Spleen (tissue), 11 donors: ENCODE measurements at regions not wholly inside any gene's neighbourhood (a gene's known extent, or its start where the extent isn't known, plus 50 kb on each side); places are given as distances from the start of the nearest gene placed in this dataset.
A peak's percentile ranks its signal among the peaks of the same experiment; 100 is the strongest.

ENCODE experiments used
- DNase-seq: peaks from one replicate; pipeline ENCODE4 v3.0.0-alpha.2; 2020
- H3K27ac ChIP-seq, 8 donors: fragments of 200-600 bp; sonication (generic) in 7 of 8; 1 replicate in 4 of 8; 2 replicates in 4 of 8; pipeline versions ENCODE4 v1.5.0 to v1.8.0; 2016 to 2021; ENCODE audit warnings: inconsistent platforms in 4 of 8, mild to moderate bottlenecking in 4 of 8, moderate library complexity in 1 of 8
- H3K27me3 ChIP-seq, 7 donors: fragments of 200-600 bp; sonication (generic) in 6 of 7; replicated peaks in 1 of 7; 1 replicate in 4 of 7; 2 replicates in 3 of 7; pipeline versions ENCODE4 v1.5.0 to v1.8.0; 2016 to 2021; ENCODE audit warnings: inconsistent platforms in 3 of 7, mild to moderate bottlenecking in 1 of 7
- H3K36me3 ChIP-seq, 6 donors: fragments of 200-600 bp; sonication (generic) in 5 of 6; 1 replicate in 4 of 6; 2 replicates in 2 of 6; pipeline versions ENCODE4 v1.5.0 to v1.8.0; 2016 to 2021; ENCODE audit warnings: inconsistent platforms in 2 of 6
- H3K4me1 ChIP-seq, 6 donors: fragments of 200-600 bp; sonication (generic) in 5 of 6; 1 replicate in 3 of 6; 2 replicates in 3 of 6; pipeline versions ENCODE4 v1.5.0 to v1.8.0; 2016 to 2021; ENCODE audit warnings: inconsistent platforms in 3 of 6
- H3K4me3 ChIP-seq, 8 donors: fragments of 200-600 bp; sonication (generic) in 7 of 8; 1 replicate in 4 of 8; 2 replicates in 4 of 8; pipeline versions ENCODE4 v1.5.0 to v1.8.0; 2016 to 2021; ENCODE audit warnings: inconsistent platforms in 4 of 8, mild to moderate bottlenecking in 4 of 8, moderate library complexity in 2 of 8
- H3K9me3 ChIP-seq, 8 donors: fragments of 200-600 bp; sonication (generic) in 7 of 8; 1 replicate in 4 of 8; 2 replicates in 4 of 8; pipeline versions ENCODE4 v1.5.0 to v1.8.0; 2016 to 2021; ENCODE audit warnings: inconsistent platforms in 4 of 8
- POLR2A ChIP-seq, 3 donors: fragments of 450-650 bp; IDR thresholded peaks; one replicate each; pipeline ENCODE4 v1.5.1; 2017; ENCODE audit warnings: antibody characterized with exemption in 3 of 3, mild to moderate bottlenecking in 1 of 3
- POLR2AphosphoS5 ChIP-seq, 3 donors: sonication (generic); formaldehyde crosslinking; IDR thresholded peaks; one replicate each; pipeline ENCODE4 v1.5.1; 2017; ENCODE audit warnings: antibody characterized with exemption in 3 of 3
- WGBS, 5 donors: extraction: QIAGEN DNeasy Blood & Tissue Kit in 3 of 5; methylation state at CpG; one replicate each; pipeline versions ENCODE4 v1.1.5 to v1.1.7; 2013 to 2018; 5-methylcytosine and 5-hydroxymethylcytosine counted together
- intact Hi-C: fragments of 100-400 bp; cut with DNase I; formaldehyde crosslinking; loops from one replicate; pipeline ENCODE4 v1.15.0; 2023; ENCODE audit warnings: low total_unique reads
- TF ChIP-seq, protein P1 (sequence below), 11 experiments: fragments of 200-600 bp in 7 of 11; fragments of 450-650 bp in 4 of 11; sonication (generic) in 4 of 11; IDR thresholded peaks in 8 of 11; conservative IDR thresholded peaks in 3 of 11; 1 replicate in 7 of 11; 2 replicates in 4 of 11; pipeline versions ENCODE4 v1.4.0 to v1.8.0; 2016 to 2021; ENCODE audit warnings: antibody characterized with exemption in 11 of 11, inconsistent platforms in 4 of 11, mild to moderate bottlenecking in 1 of 11
- donor health status: healthy with polysubstance abuse.
- donor health status: DM: no; HTN: no; CAD: no; lungs with moderate emphysema.
- donor health status: DM: no; HTN: no; CAD: no.
- donor health status: Bipolar disorder and iron deficiency.
- donor health status: healthy.
- donor health status: DM: no; HTN: no; CAD: no.
- donor health status: DM: yes; HTN: yes; CAD: no.

GRCh38 chr9:91483189-91483691 is 59.6 kb upstream of the NFIL3 start:
- Histone ChIP-seq H3K4me3 (no peak overlapping the region), H3K27ac (peak overlapping the region in 1 of 8 donors; percentile 13), H3K27me3 (peaks cover 0 to 21% (median 0%) of the 10 kb centered on the region in 7 donors), H3K4me1 (no peaks in the 10 kb centered on the region), H3K36me3 (no peaks in the 10 kb centered on the region), H3K9me3 (no peaks in the 10 kb centered on the region)
- TF ChIP-seq, protein P1, sequence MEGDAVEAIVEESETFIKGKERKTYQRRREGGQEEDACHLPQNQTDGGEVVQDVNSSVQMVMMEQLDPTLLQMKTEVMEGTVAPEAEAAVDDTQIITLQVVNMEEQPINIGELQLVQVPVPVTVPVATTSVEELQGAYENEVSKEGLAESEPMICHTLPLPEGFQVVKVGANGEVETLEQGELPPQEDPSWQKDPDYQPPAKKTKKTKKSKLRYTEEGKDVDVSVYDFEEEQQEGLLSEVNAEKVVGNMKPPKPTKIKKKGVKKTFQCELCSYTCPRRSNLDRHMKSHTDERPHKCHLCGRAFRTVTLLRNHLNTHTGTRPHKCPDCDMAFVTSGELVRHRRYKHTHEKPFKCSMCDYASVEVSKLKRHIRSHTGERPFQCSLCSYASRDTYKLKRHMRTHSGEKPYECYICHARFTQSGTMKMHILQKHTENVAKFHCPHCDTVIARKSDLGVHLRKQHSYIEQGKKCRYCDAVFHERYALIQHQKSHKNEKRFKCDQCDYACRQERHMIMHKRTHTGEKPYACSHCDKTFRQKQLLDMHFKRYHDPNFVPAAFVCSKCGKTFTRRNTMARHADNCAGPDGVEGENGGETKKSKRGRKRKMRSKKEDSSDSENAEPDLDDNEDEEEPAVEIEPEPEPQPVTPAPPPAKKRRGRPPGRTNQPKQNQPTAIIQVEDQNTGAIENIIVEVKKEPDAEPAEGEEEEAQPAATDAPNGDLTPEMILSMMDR (IDR thresholded peaks at IDR 0.05 in 8 of 11, conservative IDR thresholded peaks at IDR 0.05 in 3 of 11) = no peak
- TF ChIP-seq POLR2AphosphoS5 (IDR thresholded peaks at IDR 0.05) = no peak
- TF ChIP-seq POLR2A (IDR thresholded peaks at IDR 0.05) = no peak
- no peak for DNase-seq
- WGBS, 5 donors = 54 to 77% (median 65%) methylated on average over 5 of the region's 5 CpGs
- intact Hi-C loops = no loop called here

DNA sequence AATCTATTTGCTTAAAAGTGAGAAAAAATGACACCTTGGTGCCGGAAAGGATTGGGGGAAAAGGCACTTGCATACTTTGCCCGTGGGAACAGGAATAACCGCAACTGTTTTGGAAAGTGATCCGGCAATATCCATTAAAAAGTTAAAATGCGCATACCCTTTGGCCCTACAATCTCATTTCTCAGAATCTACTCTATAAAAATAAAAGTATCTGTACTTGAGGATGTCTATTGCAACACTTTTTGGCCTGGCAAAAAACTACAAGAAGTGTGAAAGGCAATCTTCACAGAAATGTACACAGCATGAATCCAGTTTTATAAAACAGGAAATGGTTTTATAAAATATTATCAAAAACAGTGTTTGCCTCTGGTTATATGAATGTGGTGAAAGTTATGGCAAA is 58.3 kb upstream of the NFIL3 start:
- WGBS, 5 donors = 85 to 91% (median 89%) methylated on average over 5 of the region's 5 CpGs
- H3K27ac ChIP-seq = no peak overlapping the region

DNA sequence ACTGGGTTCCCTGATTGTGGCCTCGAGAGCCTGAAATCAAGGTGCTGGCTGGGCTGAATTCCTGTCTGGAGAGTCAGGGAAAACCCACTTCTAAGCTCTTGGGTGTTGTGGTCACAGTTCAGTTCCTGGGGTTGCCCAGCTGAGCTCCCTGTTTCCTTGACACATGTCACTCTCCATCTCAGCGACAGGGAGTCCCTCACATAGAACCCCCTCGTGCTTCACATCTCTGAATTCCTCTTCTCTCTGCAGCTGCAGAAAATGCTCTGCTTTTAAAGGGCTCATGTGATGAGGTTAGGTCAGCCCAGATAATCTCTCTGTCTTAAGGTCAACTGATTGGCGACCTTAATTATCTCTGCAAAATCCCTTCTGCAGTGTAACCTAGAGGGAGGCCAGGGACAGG is 53.5 kb upstream of the NFIL3 start:
- H3K9me3 ChIP-seq = peaks cover 0 to 8% (median 0%) of the 10 kb centered on the region in 8 donors
- no peaks in the 10 kb centered on the region for H3K4me1 ChIP-seq
- no peak overlapping the region for H3K4me3 ChIP-seq
- WGBS, 5 donors = 40 to 61% (median 46%) methylated on average over 4 of the region's 4 CpGs
- no peaks in the 10 kb centered on the region for H3K36me3 ChIP-seq
- DNase-seq = no peak
- TF ChIP-seq, protein P1 (IDR thresholded peaks at IDR 0.05 in 8 of 11, conservative IDR thresholded peaks at IDR 0.05 in 3 of 11) = no peak
- TF ChIP-seq POLR2A (IDR thresholded peaks at IDR 0.05) = no peak
- no peak for TF ChIP-seq POLR2AphosphoS5 (IDR thresholded peaks at IDR 0.05)
- intact Hi-C loops = no loop called here
- no peak overlapping the region for H3K27ac ChIP-seq
- H3K27me3 ChIP-seq = peaks cover 0 to 58% (median 0%) of the 10 kb centered on the region in 7 donors

More for the DNA sequence above, 58.3 kb upstream of the NFIL3 start:
- no peak overlapping the region for H3K4me3 ChIP-seq
- DNase-seq = no peak
- peaks cover 0 to 21% (median 0%) of the 10 kb centered on the region in 7 donors for H3K27me3 ChIP-seq
- no peaks in the 10 kb centered on the region for H3K36me3 ChIP-seq
- TF ChIP-seq, protein P1 (IDR thresholded peaks at IDR 0.05 in 8 of 11, conservative IDR thresholded peaks at IDR 0.05 in 3 of 11) = no peak
- TF ChIP-seq POLR2AphosphoS5 (IDR thresholded peaks at IDR 0.05) (no peak), POLR2A (IDR thresholded peaks at IDR 0.05) (no peak)
- H3K9me3 ChIP-seq = no peaks in the 10 kb centered on the region
- intact Hi-C loops = no loop called here
- H3K4me1 ChIP-seq = no peaks in the 10 kb centered on the region

- intact Hi-C loops = no loop called here
- peaks cover 0 to 15% (median 0%) of the 10 kb centered on the region in 8 donors for H3K9me3 ChIP-seq
- no peaks in the 10 kb centered on the region for H3K36me3 ChIP-seq
- peaks cover 0 to 47% (median 0%) of the 10 kb centered on the region in 7 donors for H3K27me3 ChIP-seq
- H3K4me1 ChIP-seq = no peaks in the 10 kb centered on the region
- TF ChIP-seq, protein P1 (IDR thresholded peaks at IDR 0.05 in 8 of 11, conservative IDR thresholded peaks at IDR 0.05 in 3 of 11) = no peak
- no peak for TF ChIP-seq POLR2AphosphoS5 (IDR thresholded peaks at IDR 0.05)
- no peak for TF ChIP-seq POLR2A (IDR thresholded peaks at IDR 0.05)
- H3K27ac ChIP-seq = no peak overlapping the region
- no peak for DNase-seq
- no peak overlapping the region for H3K4me3 ChIP-seq
- 31 to 68% (median 48%) methylated on average over 1 of the region's 1 CpG for WGBS, 5 donors
Measured at GRCh38 chr9:91474656-91475055, 51.0 kb upstream of the NFIL3 start.
